Muscle layer of duodenum (tissue), 2 donors: ENCODE measurements at regions not wholly inside any gene's neighbourhood (a gene's known extent, or its start where the extent isn't known, plus 50 kb on each side); places are given as distances from the start of the nearest gene placed in this dataset.

Experiments used
- H3K27ac ChIP-seq: one replicate; pipeline ENCODE4 v1.7.0; 2013; ENCODE audit warnings: mild to moderate bottlenecking, low read length
- H3K27me3 ChIP-seq: one replicate; pipeline ENCODE4 v1.7.0; 2013; ENCODE audit warnings: low read depth, mild to moderate bottlenecking, control low read depth, low read length
- H3K36me3 ChIP-seq, 2 donors: one replicate each; pipeline ENCODE4 v1.7.0; 2013; ENCODE audit warnings: low read length in 2 of 2, control low read depth in 1 of 2, mild to moderate bottlenecking in 1 of 2; ENCODE audit not compliant: insufficient read depth in 2 of 2, control insufficient read depth in 1 of 2
- H3K4me1 ChIP-seq, 2 donors: one replicate each; pipeline ENCODE4 v1.7.0; 2013; ENCODE audit warnings: low read length in 2 of 2, mild to moderate bottlenecking in 2 of 2, control low read depth in 1 of 2, moderate library complexity in 1 of 2; ENCODE audit not compliant: insufficient read depth in 2 of 2, control insufficient read depth in 1 of 2
- H3K4me3 ChIP-seq, 2 donors: one replicate each; pipeline ENCODE4 v1.7.0; 2013; ENCODE audit warnings: low read length in 2 of 2, low read depth in 1 of 2, mild to moderate bottlenecking in 1 of 2
- H3K9me3 ChIP-seq, 2 donors: one replicate each; pipeline ENCODE4 v1.7.0; 2013; ENCODE audit warnings: low read length in 2 of 2, control low read depth in 1 of 2, mild to moderate bottlenecking in 1 of 2; ENCODE audit not compliant: control insufficient read depth in 1 of 2
- donor health status: healthy.

DNA sequence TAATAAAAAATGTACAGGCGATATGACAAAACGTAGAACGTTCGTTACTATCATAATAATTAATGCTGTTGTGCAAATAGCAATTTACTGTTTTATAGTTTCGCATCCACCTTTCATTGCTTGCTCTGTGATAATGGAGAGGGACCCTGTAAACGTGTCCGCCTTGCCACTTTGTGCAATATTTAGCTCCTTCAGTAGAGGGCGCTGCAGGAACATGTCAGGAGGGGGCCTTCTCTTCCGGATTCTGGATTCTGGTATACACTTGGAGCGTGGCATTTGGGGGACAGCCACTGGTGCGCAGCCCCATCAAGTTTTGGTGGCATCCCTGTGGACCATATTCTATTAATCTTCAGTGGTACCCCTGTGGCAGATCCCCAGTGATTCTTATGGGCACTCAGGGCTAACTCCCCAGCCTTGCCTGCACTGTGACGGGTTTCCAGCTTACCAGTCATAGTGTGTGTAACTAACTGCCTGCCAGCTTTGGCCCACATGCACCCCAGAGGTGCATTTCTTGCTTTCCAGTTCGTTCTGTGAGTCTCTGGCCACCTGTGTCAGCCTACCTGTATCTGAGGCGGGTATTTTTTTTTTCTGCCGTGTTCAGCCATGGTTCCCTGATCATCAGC lies 140.3 kb downstream of the CYRIA start:
- no peak overlapping the region for H3K4me3 ChIP-seq
- H3K27ac ChIP-seq = no peak overlapping the region
- no peaks in the 10 kb centered on the region for H3K27me3 ChIP-seq
- H3K36me3 ChIP-seq = no peaks in the 10 kb centered on the region
- no peaks in the 10 kb centered on the region for H3K4me1 ChIP-seq
- no peaks in the 10 kb centered on the region for H3K9me3 ChIP-seq

DNA sequence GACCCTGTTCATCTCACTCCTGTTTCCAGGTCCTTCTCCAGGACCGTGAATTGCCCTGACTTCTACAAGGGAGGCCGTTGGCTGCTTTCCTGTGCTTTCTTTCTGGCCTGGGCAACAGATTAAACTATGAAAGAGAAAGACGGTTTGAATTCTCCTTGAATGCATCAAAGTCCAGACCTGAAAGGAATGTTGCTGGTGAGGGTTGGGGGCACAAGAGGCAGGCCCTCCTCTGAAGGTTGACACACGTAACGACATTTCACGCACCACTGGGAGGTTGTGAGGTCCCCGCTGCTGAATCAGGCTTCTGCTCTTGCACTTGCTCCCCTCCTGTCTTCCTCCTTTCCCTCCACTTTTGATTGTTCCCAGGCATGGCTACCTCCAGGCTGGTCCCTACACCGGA lies 141.9 kb downstream of the CYRIA start:
- Histone ChIP-seq H3K27me3 (no peaks in the 10 kb centered on the region), H3K4me3 (no peak overlapping the region), H3K36me3 (no peaks in the 10 kb centered on the region), H3K4me1 (no peaks in the 10 kb centered on the region), H3K9me3 (no peaks in the 10 kb centered on the region), H3K27ac (no peak overlapping the region)

DNA sequence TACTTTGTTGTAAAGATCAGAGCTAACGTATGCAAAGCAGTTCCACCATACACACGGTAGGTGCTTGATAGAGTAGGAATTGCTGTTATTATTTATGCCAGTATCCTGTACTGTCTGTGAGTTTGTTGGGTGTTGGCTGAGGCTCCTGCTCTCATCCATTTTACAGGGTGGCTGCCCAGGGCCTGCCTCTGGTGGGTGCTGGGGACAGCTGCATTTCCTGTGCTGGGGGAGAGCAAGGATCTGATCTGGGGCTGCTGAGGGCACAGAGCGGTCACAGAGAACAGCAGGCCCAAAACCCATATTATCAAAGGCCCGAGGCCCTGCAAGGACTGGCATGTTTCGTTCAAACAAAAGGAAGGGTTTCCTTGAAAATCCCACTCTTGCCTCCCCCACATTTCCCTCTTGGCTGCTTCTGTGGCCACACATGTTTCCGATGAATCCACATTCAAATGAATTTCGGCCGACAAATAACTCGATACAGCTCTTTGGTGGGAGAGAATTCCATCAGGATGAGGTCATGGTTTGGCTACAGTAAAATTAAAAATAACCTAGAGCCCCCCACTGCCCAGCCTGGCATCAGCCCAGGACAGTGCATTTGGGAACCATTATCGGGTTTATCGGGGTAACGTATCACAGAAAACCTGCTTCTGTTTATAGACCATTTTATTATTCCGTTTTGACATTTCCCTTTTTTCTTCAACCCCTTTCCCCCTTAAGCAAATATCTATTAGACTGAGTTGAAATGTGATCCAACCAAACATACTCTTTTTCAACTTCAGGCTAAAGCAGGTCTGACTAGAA lies 143.4 kb downstream of the CYRIA start:
- Histone ChIP-seq H3K4me3 (no peak overlapping the region), H3K9me3 (no peaks in the 10 kb centered on the region), H3K27ac (no peak overlapping the region), H3K4me1 (no peaks in the 10 kb centered on the region), H3K27me3 (no peaks in the 10 kb centered on the region), H3K36me3 (no peaks in the 10 kb centered on the region)

DNA sequence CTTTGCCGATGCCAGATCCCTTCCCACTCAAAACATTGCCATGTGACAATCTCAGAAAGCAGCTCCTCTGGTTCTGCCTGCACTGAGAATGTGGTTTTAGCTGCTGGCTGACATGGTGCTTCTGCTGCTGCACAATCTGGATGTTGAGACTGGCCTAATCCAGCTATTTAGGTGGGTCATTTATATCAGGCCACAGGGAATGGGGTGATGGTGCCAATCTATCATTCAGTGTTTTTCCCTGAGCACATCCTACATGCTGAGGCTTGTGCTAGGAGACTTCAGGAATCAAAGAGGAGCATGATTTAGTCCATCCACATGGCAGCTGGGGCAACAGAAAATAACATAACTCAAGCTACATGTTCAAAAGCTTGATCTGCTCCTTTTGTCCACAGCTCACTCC lies 144.7 kb downstream of the CYRIA start:
- Histone ChIP-seq H3K27ac (no peak overlapping the region), H3K9me3 (no peaks in the 10 kb centered on the region), H3K4me1 (no peaks in the 10 kb centered on the region), H3K36me3 (no peaks in the 10 kb centered on the region), H3K4me3 (no peak overlapping the region), H3K27me3 (no peaks in the 10 kb centered on the region)

DNA sequence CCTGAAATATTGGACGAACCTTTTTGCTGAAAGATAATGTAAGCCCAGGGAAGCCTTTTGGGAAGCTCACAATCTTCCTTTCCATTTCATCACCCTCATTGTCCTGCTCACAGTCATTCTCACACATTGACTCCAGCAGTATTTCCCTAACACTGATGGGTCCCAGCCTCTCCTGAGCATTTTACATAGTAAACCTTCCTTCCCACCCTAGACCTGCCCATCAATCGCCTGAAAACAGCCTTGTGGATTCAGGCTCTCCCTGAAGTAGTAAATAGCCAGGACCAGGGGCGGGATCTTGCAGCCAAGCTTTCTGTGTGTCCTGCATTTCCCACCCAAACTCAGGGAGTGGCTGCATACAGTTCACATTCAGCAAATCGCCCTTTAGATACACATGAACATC lies 149.9 kb downstream of the CYRIA start:
- Histone ChIP-seq H3K9me3 (no peaks in the 10 kb centered on the region), H3K4me3 (no peak overlapping the region)

DNA sequence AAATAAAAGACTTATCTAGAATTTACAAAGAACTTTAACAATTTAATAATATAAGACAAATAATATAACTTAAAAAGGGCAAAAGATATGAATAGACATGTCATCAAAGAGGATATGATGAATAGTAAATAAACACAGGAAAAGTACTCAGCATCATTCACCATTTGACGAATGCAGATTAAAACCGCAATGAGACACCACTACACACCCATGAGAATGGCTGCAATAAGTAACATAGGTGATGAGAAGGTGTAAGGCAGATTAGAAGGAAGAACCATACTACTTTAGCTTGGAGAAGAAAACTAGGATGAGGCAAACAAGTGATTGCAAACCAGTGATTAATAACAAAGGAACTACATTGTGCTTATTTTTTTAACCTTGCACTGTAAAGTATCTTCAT lies 152.0 kb downstream of the CYRIA start:
- Histone ChIP-seq H3K27me3 (peaks cover 13% of the 10 kb centered on the region), H3K27ac (no peak overlapping the region), H3K4me3 (no peak overlapping the region), H3K9me3 (no peaks in the 10 kb centered on the region), H3K36me3 (no peaks in the 10 kb centered on the region), H3K4me1 (no peaks in the 10 kb centered on the region)

More for the DNA sequence above, 149.9 kb downstream of the CYRIA start:
- Histone ChIP-seq H3K27ac (no peak overlapping the region), H3K36me3 (no peaks in the 10 kb centered on the region), H3K4me1 (no peaks in the 10 kb centered on the region), H3K27me3 (no peaks in the 10 kb centered on the region)

DNA sequence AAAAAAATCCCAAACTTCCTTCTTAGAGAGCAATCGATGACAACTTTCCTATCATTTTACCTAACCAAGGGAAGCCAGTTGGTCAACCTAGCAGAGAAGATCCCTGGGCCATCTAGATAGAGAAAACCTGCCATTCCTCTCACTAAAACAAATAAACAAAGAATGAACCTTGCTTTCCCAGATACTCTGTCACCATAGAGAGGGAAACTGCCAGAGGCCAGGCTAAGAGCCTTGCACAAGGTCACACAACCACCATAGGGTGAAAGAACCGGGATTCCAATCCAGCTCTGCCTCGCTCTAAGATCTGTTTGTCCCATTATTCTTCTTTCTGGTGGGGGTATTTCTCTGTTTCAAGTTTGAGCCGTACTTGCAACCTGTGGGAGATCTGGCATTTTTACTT lies 154.6 kb downstream of the CYRIA start:
- Histone ChIP-seq H3K27ac (no peak overlapping the region), H3K9me3 (no peaks in the 10 kb centered on the region), H3K4me1 (peaks cover 0 to 11% of the 10 kb centered on the region in 2 donors), H3K27me3 (peaks cover 16% of the 10 kb centered on the region), H3K36me3 (no peaks in the 10 kb centered on the region), H3K4me3 (no peak overlapping the region)

DNA sequence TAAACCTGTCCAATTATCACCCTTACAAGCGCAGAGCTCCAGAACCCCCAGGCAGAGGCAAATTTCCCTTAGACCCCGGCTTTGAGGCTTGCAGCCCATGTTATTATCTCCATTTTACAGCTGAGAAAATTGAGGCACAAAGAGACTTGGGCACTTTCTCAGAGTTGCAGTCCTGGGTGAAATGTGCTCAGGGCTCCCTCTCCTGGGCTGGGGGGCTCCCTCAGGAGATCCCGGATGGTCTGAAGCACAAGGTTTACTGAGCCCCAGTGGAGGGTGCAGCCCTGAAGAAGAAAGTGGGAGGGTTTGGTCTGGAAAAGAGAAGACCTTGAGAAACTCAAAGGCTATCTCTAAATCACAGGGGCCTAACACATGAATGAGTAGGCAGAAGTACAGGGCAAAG lies 156.6 kb downstream of the CYRIA start:
- Histone ChIP-seq H3K4me1 (peaks cover 0 to 11% of the 10 kb centered on the region in 2 donors), H3K4me3 (no peak overlapping the region), H3K27ac (no peak overlapping the region), H3K9me3 (no peaks in the 10 kb centered on the region), H3K27me3 (peaks cover 16% of the 10 kb centered on the region), H3K36me3 (no peaks in the 10 kb centered on the region)

DNA sequence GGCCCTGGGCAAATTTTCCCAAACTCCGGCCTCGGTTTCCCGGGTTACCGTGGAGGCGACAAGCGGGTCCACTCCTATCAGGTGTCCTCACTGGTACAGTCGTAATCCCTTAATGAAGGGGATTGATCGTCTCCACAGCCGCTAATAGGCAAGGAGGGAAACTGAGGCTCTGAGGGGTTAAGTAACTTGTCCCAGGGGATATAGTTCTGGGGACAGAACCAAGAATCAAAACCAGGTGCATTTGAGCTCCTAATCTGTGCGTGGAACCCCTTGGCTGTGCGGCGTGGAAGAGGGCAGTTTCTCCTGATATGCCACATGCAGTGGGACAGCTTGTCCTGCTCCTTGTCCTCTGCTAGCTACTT lies 157.2 kb downstream of the CYRIA start:
- peak overlapping the region in 1 of 2 donors; percentile 63 for H3K4me3 ChIP-seq
- H3K27ac ChIP-seq = no peak overlapping the region
- H3K4me1 ChIP-seq = peaks cover 0 to 11% of the 10 kb centered on the region in 2 donors
- no peaks in the 10 kb centered on the region for H3K9me3 ChIP-seq
- H3K27me3 ChIP-seq = peaks cover 16% of the 10 kb centered on the region
- H3K36me3 ChIP-seq = no peaks in the 10 kb centered on the region

DNA sequence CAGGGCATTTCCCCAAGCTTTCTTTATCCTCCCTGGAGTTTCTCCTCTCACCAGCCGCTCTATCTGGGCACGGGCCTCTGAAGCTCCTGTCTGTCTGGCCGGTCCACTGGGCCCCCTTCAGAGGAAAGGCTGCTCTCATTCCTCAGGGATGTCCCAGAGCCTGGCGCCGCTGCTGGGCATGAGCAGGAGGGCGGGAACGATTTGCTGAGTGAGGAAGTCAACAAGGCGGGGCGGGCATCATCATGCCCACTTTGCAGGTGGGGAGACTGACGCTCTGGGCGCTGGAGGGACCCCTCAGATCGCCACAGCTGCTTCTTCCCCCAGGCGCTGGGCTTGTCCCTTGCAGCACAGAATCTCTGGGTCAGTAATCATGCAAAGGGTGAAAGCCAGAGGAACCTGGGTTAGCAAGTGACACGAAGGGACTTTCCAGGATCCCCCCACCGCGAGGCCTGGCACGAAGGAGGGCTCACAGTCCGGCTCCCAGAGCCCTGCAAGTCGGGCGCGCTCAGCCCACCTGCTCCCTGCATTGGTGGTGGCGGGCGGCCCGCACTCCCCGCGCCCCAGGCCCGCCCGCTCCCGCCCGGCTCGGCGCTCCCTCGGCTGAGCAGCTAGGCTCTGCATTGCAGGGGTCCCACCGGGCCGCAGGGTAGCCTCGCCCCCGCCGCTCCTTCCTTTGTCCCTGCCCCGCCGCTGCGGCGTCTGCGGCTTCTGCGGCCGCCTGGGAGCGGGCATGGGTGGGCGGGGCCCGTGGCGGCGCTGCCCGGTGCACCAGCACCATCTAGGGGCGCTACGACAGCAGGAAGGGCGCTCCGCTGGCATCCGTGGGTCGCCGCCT lies 157.8 kb downstream of the CYRIA start:
- H3K4me1 ChIP-seq = peaks cover 0 to 11% of the 10 kb centered on the region in 2 donors
- peaks cover 16% of the 10 kb centered on the region for H3K27me3 ChIP-seq
- H3K4me3 ChIP-seq = peak overlapping the region in 1 of 2 donors; percentile 63
- H3K36me3 ChIP-seq = no peaks in the 10 kb centered on the region
- H3K9me3 ChIP-seq = no peaks in the 10 kb centered on the region
- H3K27ac ChIP-seq = no peak overlapping the region

DNA sequence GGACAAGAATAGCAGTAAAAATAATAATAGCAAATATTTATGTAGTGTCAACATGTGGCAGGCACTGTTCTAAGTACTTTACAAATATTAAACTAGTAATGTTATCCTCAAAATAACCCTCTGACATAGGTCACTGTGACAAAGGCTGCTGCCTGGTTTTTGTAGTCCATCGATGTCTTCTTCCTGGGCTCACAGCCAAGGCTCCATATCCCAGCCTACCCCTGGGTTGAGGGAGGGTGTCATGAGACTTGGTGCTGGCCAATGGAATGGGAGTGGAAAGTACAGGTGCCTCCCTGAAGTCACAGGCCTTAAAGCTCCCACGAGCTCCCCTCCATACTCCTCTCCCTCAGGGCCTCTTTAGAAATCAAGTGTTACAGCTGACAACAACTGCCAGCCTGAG lies 159.3 kb downstream of the CYRIA start:
- Histone ChIP-seq H3K9me3 (no peaks in the 10 kb centered on the region), H3K4me1 (peaks cover 0 to 11% of the 10 kb centered on the region in 2 donors), H3K36me3 (no peaks in the 10 kb centered on the region), H3K4me3 (no peak overlapping the region), H3K27ac (no peak overlapping the region), H3K27me3 (peaks cover 16% of the 10 kb centered on the region)
